ENCODE measurements at regions not wholly inside any gene's neighbourhood (a gene's known extent, or its start where the extent isn't known, plus 50 kb on each side); places are given as distances from the start of the nearest gene placed in this dataset.

DNA sequence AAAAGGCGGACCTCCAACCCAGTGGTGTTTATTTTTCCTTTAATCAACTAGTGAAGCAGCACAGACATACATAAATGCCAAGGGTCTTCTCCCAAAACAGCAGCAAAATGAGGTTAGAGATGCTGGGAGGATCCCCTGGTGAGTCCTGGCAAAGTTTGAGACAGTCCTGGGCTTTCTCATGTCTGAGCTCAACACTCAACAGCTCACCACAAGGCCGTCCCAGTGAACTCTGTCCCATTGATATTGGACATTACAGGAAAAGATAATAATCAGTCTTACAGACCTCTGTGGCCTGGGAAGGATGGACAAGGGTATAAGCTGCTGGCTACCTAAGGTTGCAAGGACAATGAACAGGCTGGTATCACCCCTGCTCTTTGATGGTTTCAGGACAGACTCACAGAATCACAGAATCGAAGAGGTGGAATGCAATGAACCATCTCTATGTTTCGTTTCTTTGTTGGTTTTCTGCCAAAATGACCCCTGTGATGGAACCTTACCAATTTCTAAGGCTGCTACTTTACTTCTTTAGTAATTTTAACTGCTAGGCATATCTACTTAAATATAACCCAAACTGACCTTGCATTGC is 551.8 kb downstream of the RAB28 start:
- no peak for DNase-seq (ENCODE audit: low spot score)
- TF ChIP-seq, protein P1, sequence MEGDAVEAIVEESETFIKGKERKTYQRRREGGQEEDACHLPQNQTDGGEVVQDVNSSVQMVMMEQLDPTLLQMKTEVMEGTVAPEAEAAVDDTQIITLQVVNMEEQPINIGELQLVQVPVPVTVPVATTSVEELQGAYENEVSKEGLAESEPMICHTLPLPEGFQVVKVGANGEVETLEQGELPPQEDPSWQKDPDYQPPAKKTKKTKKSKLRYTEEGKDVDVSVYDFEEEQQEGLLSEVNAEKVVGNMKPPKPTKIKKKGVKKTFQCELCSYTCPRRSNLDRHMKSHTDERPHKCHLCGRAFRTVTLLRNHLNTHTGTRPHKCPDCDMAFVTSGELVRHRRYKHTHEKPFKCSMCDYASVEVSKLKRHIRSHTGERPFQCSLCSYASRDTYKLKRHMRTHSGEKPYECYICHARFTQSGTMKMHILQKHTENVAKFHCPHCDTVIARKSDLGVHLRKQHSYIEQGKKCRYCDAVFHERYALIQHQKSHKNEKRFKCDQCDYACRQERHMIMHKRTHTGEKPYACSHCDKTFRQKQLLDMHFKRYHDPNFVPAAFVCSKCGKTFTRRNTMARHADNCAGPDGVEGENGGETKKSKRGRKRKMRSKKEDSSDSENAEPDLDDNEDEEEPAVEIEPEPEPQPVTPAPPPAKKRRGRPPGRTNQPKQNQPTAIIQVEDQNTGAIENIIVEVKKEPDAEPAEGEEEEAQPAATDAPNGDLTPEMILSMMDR (IDR thresholded peaks at IDR 0.05; ENCODE audit: extremely low read depth, insufficient read depth, missing control alignments): no peak
- in situ Hi-C loops (cut with MboI; ENCODE audit: low pct_unique_long_range_greater_than_20kb, low sequenced_read_pairs, unreplicated experiment): no loop called here

DNA sequence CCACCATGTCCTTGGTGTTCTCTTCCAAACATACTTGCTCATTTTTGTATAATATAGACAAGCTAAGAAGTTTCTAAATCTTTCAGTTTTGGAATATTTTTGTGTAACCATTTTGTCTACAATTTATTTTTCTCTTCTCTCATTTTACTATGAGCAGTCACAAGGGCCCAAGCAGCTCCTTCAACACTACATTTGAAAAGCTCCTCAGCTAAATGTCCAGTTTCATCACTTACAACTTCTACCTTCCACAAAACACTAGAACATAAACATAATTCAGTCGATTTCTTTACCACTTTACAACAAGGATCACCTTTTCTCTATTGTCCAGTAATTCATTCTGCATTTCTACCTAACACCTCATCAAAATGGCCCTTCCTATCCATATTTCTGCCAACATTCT is 554.4 kb downstream of the RAB28 start:
- TF ChIP-seq, protein P1 (IDR thresholded peaks at IDR 0.05; ENCODE audit: extremely low read depth, insufficient read depth, missing control alignments): no peak
- DNase-seq (ENCODE audit: low spot score): no peak
- in situ Hi-C loops (cut with MboI; ENCODE audit: low pct_unique_long_range_greater_than_20kb, low sequenced_read_pairs, unreplicated experiment): no loop called here

DNA sequence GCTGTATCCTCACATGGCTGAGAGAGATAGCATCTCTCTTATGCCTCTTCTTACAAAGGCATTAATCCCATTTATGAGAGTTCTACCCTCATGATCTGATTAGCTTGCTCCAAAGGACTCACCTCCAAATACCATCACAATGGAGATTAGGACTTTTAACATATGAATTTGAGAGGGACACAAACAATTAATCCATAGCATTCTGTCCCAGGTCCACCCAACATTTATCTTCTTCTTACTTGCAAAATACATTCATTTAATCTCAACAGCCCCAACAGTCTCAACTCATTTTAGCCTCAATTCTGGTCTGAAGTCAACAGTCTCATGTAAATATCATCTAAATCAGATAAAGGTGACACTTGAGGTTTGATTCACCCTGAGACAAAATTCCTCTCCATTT is 555.4 kb downstream of the RAB28 start:
- in situ Hi-C loops (cut with MboI; ENCODE audit: low pct_unique_long_range_greater_than_20kb, low sequenced_read_pairs, unreplicated experiment): no loop called here
- DNase-seq (ENCODE audit: low spot score): no peak
- TF ChIP-seq, protein P1 (IDR thresholded peaks at IDR 0.05; ENCODE audit: extremely low read depth, insufficient read depth, missing control alignments): no peak

DNA sequence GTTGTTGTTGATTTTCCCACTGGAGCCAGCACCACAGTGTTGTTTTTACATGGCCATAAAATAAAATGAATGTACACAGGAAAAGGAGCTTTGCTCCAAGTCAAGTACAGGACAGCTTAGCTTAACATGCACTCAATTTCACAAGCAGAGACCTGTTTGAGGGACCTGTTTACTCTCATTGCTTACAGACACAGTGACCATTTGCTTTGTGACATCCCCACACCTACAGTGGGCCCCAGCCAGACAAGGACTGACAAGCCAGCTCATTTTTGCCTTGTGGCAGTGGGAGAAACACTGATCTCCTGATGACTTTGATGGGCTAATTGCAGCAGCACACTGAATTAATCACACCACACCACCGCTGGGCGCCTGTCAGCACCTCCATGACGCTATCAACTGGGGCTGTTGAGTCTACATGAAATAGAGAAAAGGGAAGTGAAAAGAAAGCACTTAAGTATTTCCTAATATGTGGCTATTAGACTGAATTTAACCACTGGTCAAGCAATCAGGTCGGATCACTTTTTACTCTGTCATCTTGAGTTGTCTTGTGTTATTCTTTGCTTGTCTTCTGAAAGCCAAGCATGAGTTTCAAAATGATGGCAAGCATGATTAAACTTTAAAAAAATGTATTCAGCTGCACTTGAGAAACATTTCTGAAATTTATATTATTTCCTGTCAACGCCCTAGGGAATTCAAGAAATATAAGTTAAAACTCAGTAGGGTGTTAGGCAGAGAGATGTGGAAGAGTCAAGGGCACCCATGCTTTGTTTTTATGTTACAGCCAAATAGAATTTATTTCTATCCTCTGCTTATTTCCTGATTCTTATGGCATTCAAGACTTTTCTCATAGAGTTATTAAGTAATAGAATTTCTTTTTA is 557.7 kb downstream of the RAB28 start:
- no peak for DNase-seq (ENCODE audit: low spot score)
- in situ Hi-C loops (cut with MboI; ENCODE audit: low pct_unique_long_range_greater_than_20kb, low sequenced_read_pairs, unreplicated experiment): no loop called here
- TF ChIP-seq, protein P1 (IDR thresholded peaks at IDR 0.05; ENCODE audit: extremely low read depth, insufficient read depth, missing control alignments): no peak

DNA sequence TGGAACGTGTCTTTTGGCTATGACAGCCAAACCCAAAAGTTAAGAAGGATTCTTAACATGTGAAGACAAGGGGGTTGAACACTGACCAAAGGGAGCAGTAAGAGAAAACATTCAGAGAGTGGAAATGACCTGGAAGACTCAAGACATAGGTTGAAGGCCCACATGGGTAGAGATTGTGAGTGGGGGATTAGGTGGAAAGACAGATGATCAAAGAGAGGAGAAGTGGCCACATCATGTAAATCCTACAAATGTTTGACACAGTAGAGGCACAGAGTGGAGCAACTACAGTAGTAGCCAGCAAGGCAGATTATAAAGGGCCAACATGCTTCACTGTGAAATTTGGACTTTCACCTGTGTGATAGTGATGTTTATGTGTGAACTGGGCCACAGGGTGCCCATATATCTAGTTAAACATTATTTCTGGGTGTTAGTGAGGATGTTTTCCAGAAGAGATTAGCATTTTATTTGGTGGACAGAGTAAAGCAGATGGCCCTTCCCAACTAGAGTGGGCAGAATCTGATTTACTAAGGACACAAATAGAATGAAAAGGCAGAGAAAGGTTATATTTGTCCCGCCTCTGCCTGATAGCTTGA is 559.3 kb downstream of the RAB28 start:
- in situ Hi-C loops (cut with MboI; ENCODE audit: low pct_unique_long_range_greater_than_20kb, low sequenced_read_pairs, unreplicated experiment): no loop called here
- TF ChIP-seq, protein P1 (IDR thresholded peaks at IDR 0.05; ENCODE audit: extremely low read depth, insufficient read depth, missing control alignments): no peak
- no peak for DNase-seq (ENCODE audit: low spot score)

DNA sequence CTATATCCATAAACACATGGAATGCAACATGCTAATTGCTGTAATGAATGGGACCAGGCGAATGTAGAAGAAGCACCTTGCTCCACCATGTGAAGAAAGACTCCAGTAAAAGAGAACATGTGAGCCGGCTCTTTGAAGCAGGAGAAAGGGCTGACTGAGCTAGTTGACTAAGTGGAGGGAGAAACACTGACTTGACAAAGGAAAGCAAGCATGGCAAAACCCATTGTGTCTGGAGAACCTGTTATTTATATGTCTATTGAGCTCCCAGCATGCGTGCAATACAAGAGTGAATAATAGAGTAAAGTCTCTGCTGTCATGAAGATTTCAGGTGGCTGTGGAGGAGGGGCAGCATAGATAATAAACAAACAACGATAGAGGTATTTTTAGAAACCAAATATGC is 559.9 kb downstream of the RAB28 start:
- TF ChIP-seq, protein P1 (IDR thresholded peaks at IDR 0.05; ENCODE audit: extremely low read depth, insufficient read depth, missing control alignments): no peak
- in situ Hi-C loops (cut with MboI; ENCODE audit: low pct_unique_long_range_greater_than_20kb, low sequenced_read_pairs, unreplicated experiment): no loop called here
- DNase-seq (ENCODE audit: low spot score): no peak

All from GM13977 (cell line).